Spleen (tissue), 7 donors: ENCODE measurements at regions not wholly inside any gene's neighbourhood (a gene's known extent, or its start where the extent isn't known, plus 50 kb on each side); places are given as distances from the start of the nearest gene placed in this dataset.

Experiments used
- CTCF ChIP-seq, 11 experiments: fragments of 200-600 bp in 7 of 11; fragments of 450-650 bp in 4 of 11; sonication (generic) in 4 of 11; IDR thresholded peaks in 8 of 11; conservative IDR thresholded peaks in 3 of 11; 1 replicate in 7 of 11; 2 replicates in 4 of 11; pipeline versions ENCODE4 v1.4.0 to v1.8.0; 2016 to 2021; ENCODE audit warnings: antibody characterized with exemption in 11 of 11, inconsistent platforms in 4 of 11, mild to moderate bottlenecking in 1 of 11
- POLR2A ChIP-seq, 3 donors: fragments of 450-650 bp; IDR thresholded peaks; one replicate each; pipeline ENCODE4 v1.5.1; 2017; ENCODE audit warnings: antibody characterized with exemption in 3 of 3, mild to moderate bottlenecking in 1 of 3
- donor health status: DM: no; HTN: no; CAD: no; lungs with moderate emphysema.
- donor health status: DM: no; HTN: no; CAD: no.
- donor health status: DM: no; HTN: no; CAD: no.

- TF ChIP-seq CTCF (IDR thresholded peaks at IDR 0.05 in 8 of 11, conservative IDR thresholded peaks at IDR 0.05 in 3 of 11) (no peak), POLR2A (IDR thresholded peaks at IDR 0.05) (no peak)
Observed at GRCh38 chr2:217741381-217741955, 261.3 kb downstream of the TNS1 start.
